GM12874 (cell line): ENCODE measurements at regions not wholly inside any gene's neighbourhood (a gene's known extent, or its start where the extent isn't known, plus 50 kb on each side); places are given as distances from the start of the nearest gene placed in this dataset.

ENCODE experiments used
- TF ChIP-seq, protein P1 (sequence below): IDR thresholded peaks from 2 replicates; pipeline ENCODE4 v1.5.1; 2011; ENCODE audit warnings: low read depth, mild to moderate bottlenecking, control low read depth, low read length, moderate library complexity; ENCODE audit not compliant: insufficient read depth

- TF ChIP-seq, protein P1, sequence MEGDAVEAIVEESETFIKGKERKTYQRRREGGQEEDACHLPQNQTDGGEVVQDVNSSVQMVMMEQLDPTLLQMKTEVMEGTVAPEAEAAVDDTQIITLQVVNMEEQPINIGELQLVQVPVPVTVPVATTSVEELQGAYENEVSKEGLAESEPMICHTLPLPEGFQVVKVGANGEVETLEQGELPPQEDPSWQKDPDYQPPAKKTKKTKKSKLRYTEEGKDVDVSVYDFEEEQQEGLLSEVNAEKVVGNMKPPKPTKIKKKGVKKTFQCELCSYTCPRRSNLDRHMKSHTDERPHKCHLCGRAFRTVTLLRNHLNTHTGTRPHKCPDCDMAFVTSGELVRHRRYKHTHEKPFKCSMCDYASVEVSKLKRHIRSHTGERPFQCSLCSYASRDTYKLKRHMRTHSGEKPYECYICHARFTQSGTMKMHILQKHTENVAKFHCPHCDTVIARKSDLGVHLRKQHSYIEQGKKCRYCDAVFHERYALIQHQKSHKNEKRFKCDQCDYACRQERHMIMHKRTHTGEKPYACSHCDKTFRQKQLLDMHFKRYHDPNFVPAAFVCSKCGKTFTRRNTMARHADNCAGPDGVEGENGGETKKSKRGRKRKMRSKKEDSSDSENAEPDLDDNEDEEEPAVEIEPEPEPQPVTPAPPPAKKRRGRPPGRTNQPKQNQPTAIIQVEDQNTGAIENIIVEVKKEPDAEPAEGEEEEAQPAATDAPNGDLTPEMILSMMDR: no peak
These were observed 184.5 kb upstream of the FBN2 start for GRCh38 chr5:128722551-128722950.

DNA sequence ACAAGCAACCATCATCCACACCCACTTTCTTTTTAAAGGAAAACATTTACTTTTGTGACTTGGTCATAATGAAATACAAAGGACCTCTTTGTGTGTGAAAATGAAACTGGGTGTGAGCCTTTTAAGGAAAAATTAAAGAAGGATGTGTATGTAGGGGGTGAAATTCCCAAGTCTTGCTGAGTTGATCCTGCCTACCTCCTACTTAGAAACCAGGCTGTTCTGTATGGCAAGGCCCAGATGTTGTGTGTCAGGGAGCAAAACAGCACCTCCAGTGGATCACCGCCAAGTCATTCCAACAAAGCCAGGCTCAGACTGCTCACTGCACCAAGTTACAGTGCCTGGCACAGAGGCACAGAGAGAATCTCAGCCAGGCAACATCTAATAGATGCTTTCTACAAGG is 198.5 kb upstream of the FBN2 start:
- TF ChIP-seq, protein P1: no peak

DNA sequence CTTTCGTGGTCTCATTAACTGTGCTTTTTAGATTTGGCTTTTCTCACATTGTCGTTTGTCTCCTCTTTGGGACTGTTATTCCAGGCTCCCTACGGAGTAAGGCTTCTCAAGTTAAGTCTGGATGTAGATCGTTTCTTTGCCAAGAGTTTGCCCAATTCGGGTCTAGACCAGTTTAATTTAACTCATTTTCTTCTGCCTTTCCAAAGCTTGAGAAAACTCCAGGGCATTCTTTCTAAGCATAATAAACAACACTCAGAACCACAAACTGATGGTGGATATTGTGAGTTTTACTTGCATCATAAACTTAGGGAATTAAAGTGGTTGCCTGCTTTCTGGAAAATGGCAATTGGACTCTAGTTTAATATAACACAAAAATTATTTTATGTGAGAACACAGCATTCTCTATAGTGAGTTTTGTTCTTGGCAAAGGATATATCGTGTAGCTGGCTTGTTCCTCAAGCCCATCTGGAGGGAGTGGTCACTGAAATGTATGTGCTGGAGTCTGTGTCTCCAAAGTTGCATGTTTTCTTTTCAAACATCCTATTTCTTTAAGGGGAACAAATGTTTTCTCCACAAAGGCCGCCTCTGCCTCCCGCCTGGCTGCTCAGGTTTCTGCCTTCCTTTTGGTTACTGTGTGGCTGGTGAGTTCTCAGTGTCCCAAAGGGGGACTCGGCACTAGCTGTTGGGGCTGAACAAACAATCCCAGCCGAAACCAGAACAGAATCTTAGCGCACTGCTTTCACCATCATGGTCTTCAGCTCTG is 211.3 kb upstream of the FBN2 start:
- TF ChIP-seq, protein P1: no peak

DNA sequence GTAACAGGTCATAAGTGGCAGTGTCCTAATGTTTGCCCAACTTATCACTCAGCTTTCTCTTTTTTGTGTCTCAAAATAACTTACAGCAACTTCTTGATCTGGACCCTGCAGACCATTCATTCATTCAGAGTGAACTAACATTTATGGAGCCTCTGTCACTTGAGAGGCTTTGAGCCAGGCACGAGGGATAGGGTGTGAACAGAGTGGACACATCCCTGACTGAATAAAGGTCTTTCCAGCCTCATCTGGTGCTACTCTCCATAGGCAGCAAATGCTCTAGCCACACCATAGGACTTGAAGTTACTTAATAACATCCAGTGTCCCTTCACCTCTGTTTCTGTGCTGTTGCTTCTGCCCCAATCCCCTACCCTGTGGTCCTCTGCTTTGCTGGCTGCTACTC is 212.1 kb upstream of the FBN2 start:
- TF ChIP-seq, protein P1: no peak

- TF ChIP-seq, protein P1: no peak
These were observed 207.9 kb upstream of the SLC27A6 start for GRCh38 chr5:128757196-128757959.

DNA sequence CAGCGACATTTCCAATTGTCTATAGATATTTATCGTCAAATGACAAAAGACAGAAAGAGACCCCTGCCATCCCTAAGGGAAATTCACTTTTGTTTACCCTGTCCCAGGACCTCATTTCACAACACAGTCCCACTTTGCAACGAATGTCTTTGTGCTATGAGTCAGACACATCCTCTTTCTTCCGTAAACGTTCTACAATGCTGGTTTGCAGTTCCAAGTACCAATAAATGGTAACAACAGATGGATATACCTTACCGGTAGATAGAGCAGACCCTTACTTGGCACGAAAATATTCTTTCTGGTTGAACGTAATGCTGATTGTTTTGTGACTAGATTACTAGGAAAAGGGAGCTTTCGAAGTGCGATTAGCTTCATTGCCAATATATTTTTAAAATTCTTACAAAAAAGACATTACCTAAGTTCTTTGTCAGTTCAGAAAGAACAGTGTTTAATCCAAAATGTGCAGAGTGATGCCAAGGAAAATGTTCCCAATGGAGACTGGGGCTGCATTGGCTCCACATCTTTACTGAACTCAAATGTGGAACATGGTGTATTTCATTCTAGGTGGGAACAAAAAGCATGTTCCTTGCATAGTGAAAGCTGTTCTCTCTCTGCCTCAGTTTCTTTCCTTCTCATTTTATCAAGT is 202.5 kb upstream of the SLC27A6 start:
- TF ChIP-seq, protein P1: no peak

DNA sequence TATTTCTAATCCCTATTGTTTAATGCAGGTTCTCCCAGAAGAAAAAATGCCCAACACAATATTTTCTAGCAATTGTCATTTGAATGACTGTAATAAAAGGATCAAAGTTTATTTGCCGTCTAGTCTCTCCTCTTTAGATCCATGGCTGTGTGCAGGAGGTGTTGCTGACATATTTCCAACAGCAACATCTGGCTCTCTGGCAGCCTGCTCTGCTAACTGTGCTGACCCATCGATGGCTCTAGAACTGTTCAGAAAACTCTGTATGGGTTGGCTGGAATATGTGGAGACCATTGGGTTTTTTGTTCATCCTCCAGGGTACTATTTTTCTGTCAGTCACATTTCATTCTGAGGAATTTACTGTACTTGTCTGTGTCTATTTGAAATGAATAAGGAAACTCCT is 202.0 kb upstream of the SLC27A6 start:
- TF ChIP-seq, protein P1: no peak
